ENCODE measurements at regions not wholly inside any gene's neighbourhood (a gene's known extent, or its start where the extent isn't known, plus 50 kb on each side); places are given as distances from the start of the nearest gene placed in this dataset.

DNA sequence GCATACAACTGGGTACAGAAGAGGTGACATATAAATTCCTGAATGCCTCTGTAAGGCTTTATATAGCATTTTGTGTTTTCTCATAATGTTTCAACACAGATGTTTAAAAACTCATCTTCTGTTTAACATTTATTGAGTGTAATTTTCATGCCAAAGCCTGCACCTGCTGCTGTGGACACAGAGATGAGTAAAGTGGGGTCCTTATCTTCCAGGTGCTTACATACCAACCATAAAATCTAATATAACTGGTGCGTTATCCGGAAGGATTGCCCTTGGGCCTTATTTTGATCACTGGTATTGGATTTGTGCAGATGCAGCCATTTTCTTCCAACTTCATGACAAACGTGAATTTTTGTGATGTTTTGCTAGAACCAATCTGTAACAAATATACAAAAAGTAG lies 222.3 kb downstream of the DMRT2 start:
- WGBS, 2 donors (ENCODE audit: low coverage in 1 of 2): 54 to 61% methylated on average over 2 to 3 of the region's 3 CpGs
- H3K27ac ChIP-seq: no peak overlapping the region
- TF ChIP-seq, protein P1, sequence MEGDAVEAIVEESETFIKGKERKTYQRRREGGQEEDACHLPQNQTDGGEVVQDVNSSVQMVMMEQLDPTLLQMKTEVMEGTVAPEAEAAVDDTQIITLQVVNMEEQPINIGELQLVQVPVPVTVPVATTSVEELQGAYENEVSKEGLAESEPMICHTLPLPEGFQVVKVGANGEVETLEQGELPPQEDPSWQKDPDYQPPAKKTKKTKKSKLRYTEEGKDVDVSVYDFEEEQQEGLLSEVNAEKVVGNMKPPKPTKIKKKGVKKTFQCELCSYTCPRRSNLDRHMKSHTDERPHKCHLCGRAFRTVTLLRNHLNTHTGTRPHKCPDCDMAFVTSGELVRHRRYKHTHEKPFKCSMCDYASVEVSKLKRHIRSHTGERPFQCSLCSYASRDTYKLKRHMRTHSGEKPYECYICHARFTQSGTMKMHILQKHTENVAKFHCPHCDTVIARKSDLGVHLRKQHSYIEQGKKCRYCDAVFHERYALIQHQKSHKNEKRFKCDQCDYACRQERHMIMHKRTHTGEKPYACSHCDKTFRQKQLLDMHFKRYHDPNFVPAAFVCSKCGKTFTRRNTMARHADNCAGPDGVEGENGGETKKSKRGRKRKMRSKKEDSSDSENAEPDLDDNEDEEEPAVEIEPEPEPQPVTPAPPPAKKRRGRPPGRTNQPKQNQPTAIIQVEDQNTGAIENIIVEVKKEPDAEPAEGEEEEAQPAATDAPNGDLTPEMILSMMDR (IDR thresholded peaks at IDR 0.05): no peak
- no peak for TF ChIP-seq EP300 (IDR thresholded peaks at IDR 0.05; ENCODE audit: low read depth)
- TF ChIP-seq POLR2AphosphoS5 (IDR thresholded peaks at IDR 0.05): no peak
- in situ Hi-C loops (cut with MboI; ENCODE audit: low pct_ligation_motif_present in 1 of 4, low pct_unique_long_range_greater_than_20kb in 1 of 4, low sequenced_read_pairs in 3 of 4) (no loop called here), intact Hi-C loops (cut with DNase I; ENCODE audit: low total_unique reads) (no loop called here)
- DNase-seq: no peak
- no peaks in the 10 kb centered on the region for H3K27me3 ChIP-seq
- H3K4me3 ChIP-seq: no peak overlapping the region
- H3K4me1 ChIP-seq: no peaks in the 10 kb centered on the region
- no peaks in the 10 kb centered on the region for H3K9me3 ChIP-seq
- no peaks in the 10 kb centered on the region for H3K36me3 ChIP-seq

DNA sequence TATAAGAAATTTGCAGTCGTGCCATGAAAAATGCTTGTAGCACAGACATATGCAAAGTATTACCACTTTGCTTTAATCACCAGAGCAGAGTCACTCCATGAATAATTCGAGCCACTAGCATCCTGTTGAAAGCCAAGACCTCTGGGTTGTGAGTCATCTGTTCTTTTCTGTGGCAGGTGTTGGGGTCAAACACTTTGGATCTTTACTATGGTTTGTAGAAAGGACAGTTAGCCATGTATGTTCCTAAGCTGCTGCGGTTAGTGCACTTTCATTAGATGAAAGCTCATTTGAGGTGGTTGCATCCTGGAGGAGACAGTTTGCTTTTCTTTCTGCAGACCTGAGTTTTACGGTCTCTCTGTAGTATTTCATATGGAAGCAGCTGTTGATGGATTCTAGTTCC lies 223.7 kb downstream of the DMRT2 start:
- in situ Hi-C loops (cut with MboI; ENCODE audit: low pct_ligation_motif_present in 1 of 4, low pct_unique_long_range_greater_than_20kb in 1 of 4, low sequenced_read_pairs in 3 of 4): no loop called here
- no peak for DNase-seq
- no peaks in the 10 kb centered on the region for H3K27me3 ChIP-seq
- intact Hi-C loops (cut with DNase I; ENCODE audit: low total_unique reads): no loop called here
- H3K4me1 ChIP-seq: no peaks in the 10 kb centered on the region
- no peaks in the 10 kb centered on the region for H3K9me3 ChIP-seq
- H3K36me3 ChIP-seq: no peaks in the 10 kb centered on the region
- no peak overlapping the region for H3K27ac ChIP-seq
- H3K4me3 ChIP-seq: no peak overlapping the region
- 57% methylated on average over 4 of the region's 4 CpGs; no CpG with 5 or more reads in 1 of the 2 donors for WGBS, 2 donors (ENCODE audit: low coverage in 1 of 2)
- TF ChIP-seq EP300 (IDR thresholded peaks at IDR 0.05; ENCODE audit: low read depth) (no peak), POLR2A (IDR thresholded peaks at IDR 0.05) (no peak), POLR2AphosphoS5 (IDR thresholded peaks at IDR 0.05) (no peak)
- TF ChIP-seq, protein P1 (IDR thresholded peaks at IDR 0.05): no peak

DNA sequence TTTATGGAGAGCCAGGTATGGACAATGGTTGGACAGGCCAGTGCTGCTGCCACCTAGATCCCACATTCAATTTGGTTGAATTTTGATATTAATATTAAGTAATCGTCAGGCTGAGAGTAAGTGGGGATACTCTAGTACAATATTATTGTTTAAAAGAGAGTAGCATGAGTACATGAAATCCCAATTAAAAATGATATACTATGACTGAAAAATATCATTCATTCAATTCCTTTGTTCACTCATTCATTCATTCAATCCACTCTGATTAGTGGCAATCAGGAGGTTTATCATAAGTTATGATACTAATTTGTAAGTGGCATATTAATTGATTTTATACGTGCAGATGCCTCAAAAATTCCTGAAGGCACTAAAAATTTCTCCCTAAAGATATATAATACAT lies 224.2 kb downstream of the DMRT2 start:
- DNase-seq: no peak
- Histone ChIP-seq H3K36me3 (no peaks in the 10 kb centered on the region), H3K27me3 (no peaks in the 10 kb centered on the region), H3K27ac (no peak overlapping the region), H3K4me1 (no peaks in the 10 kb centered on the region), H3K4me3 (no peak overlapping the region), H3K9me3 (no peaks in the 10 kb centered on the region)
- in situ Hi-C loops (cut with MboI; ENCODE audit: low pct_ligation_motif_present in 1 of 4, low pct_unique_long_range_greater_than_20kb in 1 of 4, low sequenced_read_pairs in 3 of 4): no loop called here
- WGBS, 2 donors (ENCODE audit: low coverage in 1 of 2): 83 to 96% methylated on average over 2 of the region's 2 CpGs
- intact Hi-C loops (cut with DNase I; ENCODE audit: low total_unique reads): no loop called here
- TF ChIP-seq EP300 (IDR thresholded peaks at IDR 0.05; ENCODE audit: low read depth): no peak
- no peak for TF ChIP-seq POLR2AphosphoS5 (IDR thresholded peaks at IDR 0.05)
- TF ChIP-seq, protein P1 (IDR thresholded peaks at IDR 0.05): no peak
- no peak for TF ChIP-seq POLR2A (IDR thresholded peaks at IDR 0.05)

DNA sequence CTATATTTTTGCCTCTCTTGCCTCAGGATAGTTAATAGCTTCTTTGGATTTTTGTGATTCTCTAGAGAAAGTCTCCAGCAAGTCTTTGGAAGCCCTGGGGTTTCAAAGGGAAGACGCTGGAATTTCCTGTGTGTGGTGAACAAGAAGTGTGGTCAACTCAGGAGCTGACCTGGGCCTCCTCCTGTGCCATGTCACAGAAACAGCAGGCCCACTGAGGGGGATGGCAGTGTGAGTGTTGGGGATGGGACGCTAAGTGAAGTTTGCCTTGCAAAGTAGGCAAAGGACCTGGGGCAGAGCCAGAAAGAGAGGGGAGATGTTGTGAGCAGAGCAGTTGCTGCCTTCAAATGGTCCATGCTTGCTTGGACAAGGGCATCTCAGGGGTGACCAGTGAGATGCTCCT lies 226.3 kb downstream of the DMRT2 start:
- in situ Hi-C loops (cut with MboI; ENCODE audit: low pct_ligation_motif_present in 1 of 4, low pct_unique_long_range_greater_than_20kb in 1 of 4, low sequenced_read_pairs in 3 of 4) (no loop called here), intact Hi-C loops (cut with DNase I; ENCODE audit: low total_unique reads) (no loop called here)
- H3K9me3 ChIP-seq: no peaks in the 10 kb centered on the region
- no peaks in the 10 kb centered on the region for H3K27me3 ChIP-seq
- WGBS, 2 donors (ENCODE audit: low coverage in 1 of 2): 79 to 92% methylated on average over 2 of the region's 2 CpGs
- DNase-seq: no peak
- H3K4me3 ChIP-seq: no peak overlapping the region
- TF ChIP-seq POLR2A (IDR thresholded peaks at IDR 0.05): no peak
- TF ChIP-seq EP300 (IDR thresholded peaks at IDR 0.05; ENCODE audit: low read depth): no peak
- TF ChIP-seq POLR2AphosphoS5 (IDR thresholded peaks at IDR 0.05): no peak
- TF ChIP-seq, protein P1 (IDR thresholded peaks at IDR 0.05): no peak
- H3K27ac ChIP-seq: no peak overlapping the region
- H3K4me1 ChIP-seq: no peaks in the 10 kb centered on the region
- no peaks in the 10 kb centered on the region for H3K36me3 ChIP-seq

Measured in transverse colon (tissue), 4 donors.